D721Med (cell line): ENCODE measurements at regions not wholly inside any gene's neighbourhood (a gene's known extent, or its start where the extent isn't known, plus 50 kb on each side); places are given as distances from the start of the nearest gene placed in this dataset.

ENCODE experiments used
- DNase-seq: peaks from one replicate; pipeline ENCODE4 v3.0.0; 2011; ENCODE audit warnings: low spot score; ENCODE audit not compliant: insufficient read length
- FAIRE-seq: peaks from 2 replicates; lab custom pipeline; 2011; peaks lifted over from hg19 to GRCh38; lab: Jason Lieb, UNC
- TF ChIP-seq, protein P1 (sequence below): IDR thresholded peaks from 2 replicates; pipeline ENCODE4 v1.5.1; 2012; ENCODE audit warnings: mild to moderate bottlenecking, control low read depth; ENCODE audit not compliant: insufficient read depth; ENCODE audit errors: missing control alignments

DNA sequence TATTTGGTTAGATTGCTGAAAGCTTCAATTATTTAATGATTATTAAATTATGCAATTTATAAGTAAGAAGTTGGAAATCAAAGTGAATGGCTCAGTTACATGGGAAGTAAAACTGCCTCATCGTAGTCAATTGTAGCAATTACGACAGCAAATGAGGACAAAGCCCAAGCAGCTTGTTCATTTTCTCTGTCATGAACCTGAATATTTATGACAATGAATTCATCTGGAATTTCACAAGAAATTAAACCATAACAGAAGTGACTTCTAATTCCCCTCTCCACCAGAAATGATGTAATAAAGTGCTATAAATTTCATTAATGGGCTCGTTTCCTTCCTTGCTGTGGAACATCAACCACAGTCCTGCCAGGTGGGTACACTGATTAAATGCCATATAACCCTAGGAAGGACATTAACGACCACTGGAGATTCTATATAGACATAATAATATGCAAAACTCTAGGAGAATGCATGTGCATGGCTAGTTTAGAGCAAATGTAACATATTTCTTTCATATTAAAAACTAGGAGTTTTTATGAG is 273.8 kb upstream of the DCBLD2 start:
- FAIRE-seq = no peak

DNA sequence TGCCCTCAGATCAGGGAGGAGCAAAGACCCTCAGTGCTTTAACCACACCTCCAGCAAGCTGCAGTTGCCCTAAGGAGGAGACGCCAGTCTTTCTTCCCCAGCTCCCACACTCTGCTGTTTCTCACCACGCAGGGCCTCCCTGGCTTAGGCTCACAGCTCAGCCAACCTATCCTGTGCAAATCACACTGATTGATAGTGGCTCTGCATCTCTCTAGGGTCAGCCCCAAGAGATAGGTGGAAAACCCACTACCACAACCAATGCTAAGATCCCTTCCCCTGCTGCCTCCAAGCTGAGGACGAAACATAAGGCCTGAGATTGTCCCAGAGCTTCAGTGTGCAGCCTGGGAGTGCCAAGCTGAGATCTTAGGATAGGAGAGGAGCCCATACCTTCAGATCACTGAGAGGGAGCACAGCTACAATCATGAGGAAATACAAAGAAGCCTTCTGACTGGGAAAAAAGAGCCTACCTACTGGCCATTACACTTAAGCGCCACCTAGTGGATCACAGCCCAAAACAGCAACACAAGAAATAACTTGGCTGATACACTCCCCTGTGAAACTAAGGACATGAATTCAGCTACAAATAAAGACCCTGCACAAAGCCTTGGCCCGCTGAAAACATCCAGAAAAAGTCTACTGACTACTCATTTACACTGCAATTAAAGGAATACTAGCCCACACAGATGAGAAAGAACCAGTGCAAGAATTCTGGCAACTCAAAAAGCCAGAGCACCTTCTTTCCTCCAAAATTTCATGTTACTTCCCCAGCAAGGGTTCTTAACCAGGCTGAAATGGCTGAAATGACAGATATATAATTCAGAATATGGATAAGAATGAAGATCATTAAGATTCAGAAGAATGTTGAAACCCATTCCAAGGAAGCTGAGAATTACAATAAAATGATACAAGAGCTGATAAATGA is 271.5 kb upstream of the DCBLD2 start:
- FAIRE-seq = no peak
- no peak for DNase-seq
- TF ChIP-seq, protein P1, sequence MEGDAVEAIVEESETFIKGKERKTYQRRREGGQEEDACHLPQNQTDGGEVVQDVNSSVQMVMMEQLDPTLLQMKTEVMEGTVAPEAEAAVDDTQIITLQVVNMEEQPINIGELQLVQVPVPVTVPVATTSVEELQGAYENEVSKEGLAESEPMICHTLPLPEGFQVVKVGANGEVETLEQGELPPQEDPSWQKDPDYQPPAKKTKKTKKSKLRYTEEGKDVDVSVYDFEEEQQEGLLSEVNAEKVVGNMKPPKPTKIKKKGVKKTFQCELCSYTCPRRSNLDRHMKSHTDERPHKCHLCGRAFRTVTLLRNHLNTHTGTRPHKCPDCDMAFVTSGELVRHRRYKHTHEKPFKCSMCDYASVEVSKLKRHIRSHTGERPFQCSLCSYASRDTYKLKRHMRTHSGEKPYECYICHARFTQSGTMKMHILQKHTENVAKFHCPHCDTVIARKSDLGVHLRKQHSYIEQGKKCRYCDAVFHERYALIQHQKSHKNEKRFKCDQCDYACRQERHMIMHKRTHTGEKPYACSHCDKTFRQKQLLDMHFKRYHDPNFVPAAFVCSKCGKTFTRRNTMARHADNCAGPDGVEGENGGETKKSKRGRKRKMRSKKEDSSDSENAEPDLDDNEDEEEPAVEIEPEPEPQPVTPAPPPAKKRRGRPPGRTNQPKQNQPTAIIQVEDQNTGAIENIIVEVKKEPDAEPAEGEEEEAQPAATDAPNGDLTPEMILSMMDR = peak; percentile 95

More for the DNA sequence above, 273.8 kb upstream of the DCBLD2 start:
- TF ChIP-seq, protein P1 = no peak
- no peak for DNase-seq

DNA sequence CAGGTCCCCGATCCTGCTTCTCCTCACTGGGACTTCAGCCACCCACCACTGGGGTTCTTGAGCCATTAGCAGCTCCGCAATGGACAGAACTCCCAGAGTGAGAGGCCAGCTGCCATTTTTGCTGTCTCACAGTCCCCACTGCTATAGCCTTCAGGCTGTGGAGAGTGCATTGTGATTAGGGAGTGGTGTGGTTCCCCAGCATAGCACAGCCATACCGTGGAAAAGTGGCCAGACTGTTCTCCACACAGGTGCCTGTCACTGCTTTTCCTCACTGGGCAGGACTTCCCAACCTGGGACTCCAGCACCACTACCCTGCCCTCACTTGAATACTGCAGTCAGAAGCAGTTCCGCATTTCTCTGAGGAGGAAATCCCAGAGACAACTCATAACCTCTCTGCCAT is 270.3 kb upstream of the DCBLD2 start:
- FAIRE-seq = no peak

DNA sequence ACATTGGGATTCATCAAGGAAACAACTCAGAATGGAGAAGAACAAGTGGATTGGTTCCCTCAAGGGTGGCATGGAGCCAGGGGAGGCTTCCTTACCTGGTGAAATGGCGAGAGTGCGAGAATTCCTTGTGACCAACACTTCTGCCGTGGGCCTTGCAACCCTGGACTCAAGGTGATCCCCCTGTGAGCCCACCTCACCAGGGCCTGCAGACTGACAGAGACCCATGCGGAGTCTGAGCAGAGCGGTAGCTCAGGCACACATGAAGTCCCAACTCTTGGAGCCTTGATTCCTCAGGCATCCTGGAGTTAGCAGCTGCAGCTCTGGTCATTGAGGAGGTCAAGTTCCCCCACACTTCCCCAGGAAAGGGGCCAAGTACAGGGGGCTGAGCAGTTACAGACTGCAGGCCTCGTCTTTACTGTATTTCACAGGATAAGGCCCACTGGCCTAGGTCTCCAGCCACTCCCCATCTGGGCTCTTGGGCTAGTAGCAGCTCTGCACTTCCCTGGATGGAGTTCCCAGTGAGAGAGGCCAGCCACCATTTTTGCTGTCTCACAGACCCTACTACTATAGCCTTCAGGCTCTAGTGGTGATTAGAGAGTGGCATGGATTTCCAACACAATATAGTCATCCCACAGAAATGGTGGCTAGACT is 269.5 kb upstream of the DCBLD2 start:
- DNase-seq = no peak
- FAIRE-seq = no peak
- TF ChIP-seq, protein P1 = no peak

More for the DNA sequence above, 270.3 kb upstream of the DCBLD2 start:
- TF ChIP-seq, protein P1 = no peak
- no peak for DNase-seq

DNA sequence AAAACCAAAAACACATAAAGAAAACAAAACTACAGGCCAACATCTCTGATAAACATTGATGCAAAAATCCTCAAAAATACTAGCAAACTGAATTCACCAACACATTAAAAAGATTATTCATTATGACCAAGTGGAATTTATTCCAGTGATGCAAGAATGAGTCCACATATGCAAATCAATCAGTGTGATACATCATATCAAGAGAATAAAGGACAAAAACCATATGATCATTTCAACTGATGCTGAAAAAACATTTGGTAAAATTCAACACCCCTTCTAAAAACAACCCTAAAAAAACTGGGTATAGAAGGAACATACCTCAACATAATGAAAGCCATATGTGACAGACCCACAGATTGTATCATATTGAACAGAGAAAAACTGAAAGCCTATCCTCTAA is 265.6 kb upstream of the DCBLD2 start:
- FAIRE-seq = no peak
- TF ChIP-seq, protein P1 = no peak
- no peak for DNase-seq

DNA sequence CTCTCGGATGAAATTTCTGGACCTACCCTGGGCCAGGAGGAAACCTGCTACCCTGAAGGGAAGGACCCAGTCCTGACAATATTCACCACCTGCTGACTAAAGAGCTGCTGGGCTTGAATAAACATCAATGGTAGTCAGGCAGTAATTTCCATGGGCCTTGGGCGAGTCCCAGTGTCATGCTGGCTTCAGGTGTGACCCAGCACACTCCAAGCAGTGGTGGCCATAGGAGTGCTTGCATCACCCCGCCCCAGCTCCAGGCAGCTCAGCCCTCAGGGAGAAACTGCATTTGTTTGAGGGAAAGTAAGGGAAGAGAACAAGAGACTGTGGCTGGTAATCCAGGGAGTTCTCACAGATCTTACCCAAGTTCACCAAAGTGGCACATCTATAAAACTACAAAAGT is 261.8 kb upstream of the DCBLD2 start:
- TF ChIP-seq, protein P1 = no peak
- FAIRE-seq (no peak), DNase-seq (no peak)
